H1 (cell line): ENCODE measurements at regions not wholly inside any gene's neighbourhood (a gene's known extent, or its start where the extent isn't known, plus 50 kb on each side); places are given as distances from the start of the nearest gene placed in this dataset.

ENCODE experiments used
- CTCF ChIA-PET: fragments of 300-600 bp; sonication (Branson Sonifier 250); formaldehyde crosslinking; loops from one replicate; lab custom pipeline; 2021; ENCODE audit not compliant: partially characterized antibody; lab: Charles Lee
- POLR2A ChIA-PET: fragments of 300-600 bp; sonication (Branson Sonifier 250); formaldehyde crosslinking; loops from one replicate; lab custom pipeline; 2021; ENCODE audit warnings: inconsistent platforms; ENCODE audit not compliant: partially characterized antibody; lab: Charles Lee
- DNase-seq, 2 experiments: peaks; one replicate each; pipeline versions ENCODE4 v3.0.0 to v3.0.0-alpha.2; 2010 to 2022; ENCODE audit warnings: low spot score in 2 of 2, low read depth in 1 of 2, mixed read lengths in 1 of 2
- FAIRE-seq: peaks from 2 replicates; lab custom pipeline; 2011; peaks lifted over from hg19 to GRCh38; lab: Jason Lieb, UNC
- H2AFZ ChIP-seq: 2 replicates; pipeline ENCODE4 v1.8.1; 2012; ENCODE audit warnings: low read length, inconsistent platforms
- H2AK5ac ChIP-seq: 2 replicates; pipeline ENCODE4 v1.6.1; 2013; ENCODE audit warnings: low read depth, low read length
- H2BK120ac ChIP-seq: replicated peaks from 2 replicates; pipeline ENCODE3; 2013; ENCODE audit warnings: low read depth, low read length, inconsistent platforms
- H2BK12ac ChIP-seq: 2 replicates; pipeline ENCODE4 v1.6.1; 2013; ENCODE audit warnings: low read depth, low read length
- H2BK15ac ChIP-seq: 2 replicates; pipeline ENCODE4 v1.6.1; 2013; ENCODE audit warnings: low read length
- H2BK20ac ChIP-seq: 2 replicates; pipeline ENCODE4 v1.6.1; 2013; ENCODE audit warnings: low read length
- H2BK5ac ChIP-seq: 2 replicates; pipeline ENCODE4 v1.6.1; 2013; ENCODE audit warnings: low read depth, low read length
- H3K14ac ChIP-seq: 2 replicates; pipeline ENCODE4 v1.6.1; 2013; ENCODE audit warnings: inconsistent platforms; ENCODE audit not compliant: insufficient read length
- H3K18ac ChIP-seq: 2 replicates; pipeline ENCODE4 v1.6.1; 2013; ENCODE audit warnings: low read length; ENCODE audit errors: extremely low read depth
- H3K23ac ChIP-seq: 2 replicates; pipeline ENCODE4 v1.6.1; 2013; ENCODE audit warnings: inconsistent platforms; ENCODE audit not compliant: insufficient read length
- H3K23me2 ChIP-seq: 2 replicates; pipeline ENCODE4 v1.6.1; 2013; ENCODE audit warnings: low read depth, low read length
- H3K27ac ChIP-seq: 2 replicates; pipeline ENCODE4 v1.6.1; 2011; ENCODE audit warnings: low read depth, low read length, inconsistent platforms
- H3K27me3 ChIP-seq, 4 experiments: replicated peaks in 1 of 4; 1 replicate in 1 of 4; 2 replicates in 3 of 4; pipeline versions ENCODE4 v1.6.1 to v1.8.1; 2011 to 2013; ENCODE audit warnings: low read length in 3 of 4, mild to moderate bottlenecking in 3 of 4, inconsistent platforms in 2 of 4, mixed read lengths in 2 of 4, moderate library complexity in 1 of 4; ENCODE audit not compliant: control insufficient read depth in 3 of 4, insufficient read depth in 3 of 4; ENCODE audit errors: extremely low read depth in 1 of 4
- H3K36me3 ChIP-seq, 4 experiments: 2 replicates each; pipeline versions ENCODE4 v1.6.1 to v1.8.1; 2011 to 2013; ENCODE audit warnings: mild to moderate bottlenecking in 4 of 4, low read length in 3 of 4, moderate library complexity in 2 of 4, control low read depth in 1 of 4, inconsistent platforms in 1 of 4; ENCODE audit not compliant: insufficient read depth in 4 of 4, control insufficient read depth in 2 of 4
- H3K4ac ChIP-seq: replicated peaks from 2 replicates; pipeline ENCODE3; 2013; ENCODE audit warnings: low read length, low read depth, mixed read lengths, inconsistent platforms; ENCODE audit not compliant: insufficient read length
- H3K4me1 ChIP-seq, 4 experiments: replicated peaks in 1 of 4; 1 replicate in 1 of 4; 2 replicates in 3 of 4; pipeline versions ENCODE4 v1.6.1 to v1.8.1; 2011 to 2013; ENCODE audit warnings: low read length in 3 of 4, inconsistent platforms in 2 of 4, mixed read lengths in 1 of 4; ENCODE audit not compliant: insufficient read depth in 4 of 4, control insufficient read depth in 3 of 4
- H3K4me2 ChIP-seq, 2 experiments: 2 replicates each; pipeline versions ENCODE4 v1.6.1 to v1.8.1; 2011 to 2013; ENCODE audit warnings: low read depth in 2 of 2, low read length in 2 of 2, control low read depth in 1 of 2, inconsistent platforms in 1 of 2, mild to moderate bottlenecking in 1 of 2; ENCODE audit not compliant: insufficient read depth in 1 of 2
- H3K4me3 ChIP-seq, 4 experiments: fragments of 200-600, 300-600 bp in 1 of 4; sonication (generic), shearing (Covaris generic), sonication (Bioruptor Twin) in 1 of 4; 2 replicates each; pipeline versions ENCODE4 v1.5.1 to v1.8.1; 2011 to 2016; ENCODE audit warnings: low read length in 4 of 4, low read depth in 3 of 4, control low read depth in 2 of 4, inconsistent platforms in 2 of 4, mild to moderate bottlenecking in 2 of 4, mixed read lengths in 1 of 4, moderate library complexity in 1 of 4; ENCODE audit not compliant: insufficient read depth in 2 of 4; ENCODE audit errors: extremely low read depth in 1 of 4
- H3K56ac ChIP-seq: replicated peaks from 2 replicates; pipeline ENCODE3; 2013; ENCODE audit warnings: low read depth, mild to moderate bottlenecking, mixed read lengths, low read length, inconsistent platforms; ENCODE audit not compliant: insufficient read length
- H3K79me1 ChIP-seq: 2 replicates; pipeline ENCODE4 v1.6.1; 2013; ENCODE audit warnings: low read depth, low read length, control low read depth
- H3K79me2 ChIP-seq, 2 experiments: 2 replicates each; pipeline versions ENCODE4 v1.6.1 to v1.8.1; 2012 to 2013; ENCODE audit warnings: low read length in 2 of 2, mild to moderate bottlenecking in 2 of 2, inconsistent platforms in 1 of 2; ENCODE audit not compliant: insufficient read depth in 2 of 2, control insufficient read depth in 1 of 2
- H3K9ac ChIP-seq, 4 experiments: replicated peaks in 1 of 4; 1 replicate in 1 of 4; 2 replicates in 3 of 4; pipeline versions ENCODE4 v1.6.1 to v1.8.1; 2011 to 2013; ENCODE audit warnings: low read depth in 3 of 4, low read length in 3 of 4, control low read depth in 2 of 4, mild to moderate bottlenecking in 2 of 4, moderate library complexity in 2 of 4, inconsistent platforms in 1 of 4; ENCODE audit errors: extremely low read depth in 1 of 4
- H3K9me3 ChIP-seq, 2 experiments: 2 replicates each; pipeline versions ENCODE4 v1.6.1 to v1.8.1; 2012 to 2013; ENCODE audit warnings: mild to moderate bottlenecking in 2 of 2, moderate library complexity in 2 of 2, control low read depth in 1 of 2, inconsistent platforms in 1 of 2, low read depth in 1 of 2, low read length in 1 of 2, mixed read lengths in 1 of 2; ENCODE audit not compliant: insufficient read depth in 2 of 2
- H4K20me1 ChIP-seq, 2 experiments: replicated peaks in 1 of 2; 2 replicates each; pipeline versions ENCODE3 to v1.8.1; 2011 to 2013; ENCODE audit warnings: inconsistent platforms in 2 of 2, low read length in 2 of 2, mild to moderate bottlenecking in 1 of 2; ENCODE audit not compliant: insufficient read depth in 2 of 2, control insufficient read depth in 1 of 2
- H4K5ac ChIP-seq: 2 replicates; pipeline ENCODE4 v1.6.1; 2013; ENCODE audit warnings: low read length, low read depth, mixed read lengths, inconsistent platforms; ENCODE audit not compliant: insufficient read length
- H4K8ac ChIP-seq: 2 replicates; pipeline ENCODE4 v1.8.0; 2013; ENCODE audit warnings: mild to moderate bottlenecking, moderate library complexity, low read length, inconsistent platforms; ENCODE audit not compliant: insufficient read depth; ENCODE audit errors: extremely low read depth
- H4K91ac ChIP-seq: replicated peaks from 2 replicates; pipeline ENCODE3; 2013; ENCODE audit warnings: low read length, mixed read lengths, inconsistent platforms; ENCODE audit not compliant: insufficient read length
- BACH1 ChIP-seq: IDR thresholded peaks from 2 replicates; pipeline ENCODE4 v1.6.1; 2012; ENCODE audit warnings: low read length, improper control_type of control experiment
- E2F6 ChIP-seq: IDR thresholded peaks from 2 replicates; pipeline ENCODE4 v1.6.1; 2012; ENCODE audit warnings: inconsistent platforms
- JUN ChIP-seq: IDR thresholded peaks from 2 replicates; pipeline ENCODE4 v1.6.1; 2011; ENCODE audit warnings: low read depth, mild to moderate bottlenecking, improper control_type of control experiment, low read length
- JUND ChIP-seq: IDR thresholded peaks from 2 replicates; pipeline ENCODE4 v1.6.1; 2011; ENCODE audit warnings: mild to moderate bottlenecking, improper control_type of control experiment, low read length
- MAX ChIP-seq: IDR thresholded peaks from 2 replicates; pipeline ENCODE4 v1.6.1; 2012; ENCODE audit warnings: inconsistent platforms
- POLR2A ChIP-seq, 2 experiments: IDR thresholded peaks; 1 replicate in 1 of 2; 2 replicates in 1 of 2; pipeline ENCODE4 v1.6.1; 2011; ENCODE audit warnings: low read depth in 2 of 2, low read length in 2 of 2, mild to moderate bottlenecking in 2 of 2; ENCODE audit errors: control extremely low read depth in 1 of 2
- POU5F1 ChIP-seq: IDR thresholded peaks from 2 replicates; pipeline ENCODE4 v1.6.1; 2011; ENCODE audit warnings: low read depth, mild to moderate bottlenecking, low read length, moderate library complexity
- RAD21 ChIP-seq, 2 experiments: IDR thresholded peaks in 1 of 2; conservative IDR thresholded peaks in 1 of 2; 2 replicates each; pipeline ENCODE4 v1.6.1; 2011; ENCODE audit warnings: low read depth in 2 of 2, low read length in 2 of 2, improper control_type of control experiment in 1 of 2, inconsistent platforms in 1 of 2, mild to moderate bottlenecking in 1 of 2, moderate library complexity in 1 of 2
- RNF2 ChIP-seq: fragments of 200-900, 300-1000 bp; sonication (generic); IDR thresholded peaks from 2 replicates; pipeline ENCODE4 v1.7.1; 2016; ENCODE audit warnings: borderline replicate concordance, low read depth, mild to moderate bottlenecking, antibody characterized with exemption, low read length; ENCODE audit not compliant: poor library complexity, severe bottlenecking; ENCODE audit errors: missing control alignments
- SUZ12 ChIP-seq: fragments of 200-600 bp; sonication (generic); IDR thresholded peaks from 2 replicates; pipeline ENCODE4 v1.6.1; 2012; ENCODE audit warnings: mild to moderate bottlenecking, inconsistent platforms, low read length, moderate library complexity, mixed read lengths
- TBP ChIP-seq: IDR thresholded peaks from 2 replicates; pipeline ENCODE4 v1.6.1; 2011; ENCODE audit warnings: low read depth, low read length, improper control_type of control experiment
- ZNF274 ChIP-seq: IDR thresholded peaks from 2 replicates; pipeline ENCODE4 v1.7.0; 2012; ENCODE audit warnings: low read length, borderline replicate concordance; ENCODE audit errors: extremely low read depth

GRCh38 chr15:36234743-36235142, 344.7 kb upstream of the CDIN1 start:
- Histone ChIP-seq H2AK5ac (no peak overlapping the region), H3K4me3 (no peak overlapping the region), H3K18ac (no peak overlapping the region), H2BK15ac (no peak overlapping the region), H3K27ac (no peak overlapping the region), H3K4ac (no peak overlapping the region), H3K36me3 (no peaks in the 10 kb centered on the region), H2BK120ac (no peak overlapping the region), H3K9ac (no peak overlapping the region), H3K79me2 (no peaks in the 10 kb centered on the region), H2BK20ac (no peak overlapping the region), H2AFZ (no peak overlapping the region), H3K9me3 (no peaks in the 10 kb centered on the region), H3K79me1 (no peaks in the 10 kb centered on the region), H4K91ac (no peak overlapping the region), H3K4me1 (peaks cover 0 to 12% (median 3%) of the 10 kb centered on the region in 4 experiments; a peak in 2 of 7 replicates), H2BK5ac (no peak overlapping the region), H4K5ac (no peak overlapping the region), H4K20me1 (no peaks in the 10 kb centered on the region), H3K4me2 (no peak overlapping the region), H3K56ac (no peak overlapping the region), H3K23me2 (no peaks in the 10 kb centered on the region), H3K14ac (no peak overlapping the region), H3K27me3 (no peaks in the 10 kb centered on the region), H4K8ac (no peak overlapping the region), H3K23ac (no peak overlapping the region), H2BK12ac (no peak overlapping the region)
- ChIA-PET CTCF (no interaction called here), POLR2A (no interaction called here)
- DNase-seq (no peak), FAIRE-seq (no peak)
- TF ChIP-seq ZNF274 (no peak), RAD21 (IDR thresholded peaks at IDR 0.05 in 1 of 2, conservative IDR thresholded peaks at IDR 0.05 in 1 of 2; ENCODE audit: low read depth in 2 of 2, low read length in 2 of 2) (no peak), MAX (no peak), JUND (no peak), RNF2 (no peak), POLR2A (IDR thresholded peaks at IDR 0.05; ENCODE audit: control extremely low read depth in 1 of 2, low read depth in 2 of 2, low read length in 2 of 2) (no peak), JUN (no peak), E2F6 (no peak), POU5F1 (no peak), SUZ12 (no peak), BACH1 (no peak), TBP (no peak)
